Erythroblast (primary cell): ENCODE measurements at regions not wholly inside any gene's neighbourhood (a gene's known extent, or its start where the extent isn't known, plus 50 kb on each side); places are given as distances from the start of the nearest gene placed in this dataset.
"Not testable (repeated sequence)": the region's sequence is repeated elsewhere in the genome, so short reads cannot be mapped to it uniquely, and the experiment has no call there.

Experiments
- GATA1 ChIP-seq: IDR thresholded peaks from 2 replicates; pipeline ENCODE4 v1.6.1; 2011; ENCODE audit warnings: low read depth, mild to moderate bottlenecking, control low read depth, low read length, moderate library complexity
- POLR2A ChIP-seq: IDR thresholded peaks from 2 replicates; pipeline ENCODE4 v1.6.1; 2011; ENCODE audit warnings: mild to moderate bottlenecking, low read length

DNA sequence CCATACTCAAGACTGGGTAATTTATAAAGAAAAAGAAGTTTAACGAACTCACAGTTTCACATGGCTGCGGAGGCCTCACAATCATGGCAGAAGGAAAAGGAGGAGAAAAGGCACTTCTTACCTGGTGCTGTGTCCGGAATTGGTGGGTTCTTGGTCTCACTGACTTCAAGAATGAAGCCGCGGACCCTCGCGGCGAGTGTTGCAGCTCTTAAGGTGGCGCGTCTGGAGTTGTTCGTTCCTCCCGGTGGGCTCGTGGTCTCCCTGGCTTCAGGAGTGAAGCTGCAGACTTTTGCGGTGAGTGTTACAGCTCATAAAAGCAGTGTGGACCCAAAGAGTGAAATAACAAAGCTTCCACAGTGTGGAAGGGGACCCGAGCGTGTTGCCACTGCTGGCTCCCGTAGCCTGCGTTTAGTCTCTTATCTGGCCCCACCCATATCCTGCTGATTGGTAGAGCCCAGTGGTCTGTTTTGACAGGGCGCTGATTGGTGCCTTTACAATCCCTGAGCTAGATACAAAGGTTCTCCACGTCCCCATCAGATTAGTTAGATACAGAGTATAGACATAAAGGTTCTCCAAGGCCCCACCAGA lies 846.0 kb downstream of the CDH18 start:
- TF ChIP-seq POLR2A, GATA1: not testable (repeated sequence)
